ENCODE measurements at regions not wholly inside any gene's neighbourhood (a gene's known extent, or its start where the extent isn't known, plus 50 kb on each side); places are given as distances from the start of the nearest gene placed in this dataset.

- DNase-seq (ENCODE audit: low spot score), result no peak
These were observed 588.4 kb upstream of the LRRC4C start for GRCh38 chr11:42047637-42048555.

- no peak for DNase-seq (ENCODE audit: low spot score)
These were observed 589.7 kb upstream of the LRRC4C start for GRCh38 chr11:42049186-42049585.

GRCh38 chr11:42049650-42050049 lies 590.2 kb upstream of the LRRC4C start:
- DNase-seq (ENCODE audit: low spot score), result peak; percentile 23

GRCh38 chr11:42054351-42054900 lies 595.0 kb upstream of the LRRC4C start:
- DNase-seq (ENCODE audit: low spot score), result peak; percentile 9

- DNase-seq (ENCODE audit: low spot score), result no peak
These were observed 596.2 kb upstream of the LRRC4C start for GRCh38 chr11:42055606-42056005.

- DNase-seq (ENCODE audit: low spot score), result no peak
These were observed 599.3 kb upstream of the LRRC4C start for GRCh38 chr11:42058794-42059193.

- no peak for DNase-seq (ENCODE audit: low spot score)
These were observed 605.7 kb upstream of the LRRC4C start for GRCh38 chr11:42065199-42065598.

- peak; percentile 3 for DNase-seq (ENCODE audit: low spot score)
These were observed 606.7 kb upstream of the LRRC4C start for GRCh38 chr11:42066113-42066512.

GRCh38 chr11:42074306-42074705 lies 614.9 kb upstream of the LRRC4C start:
- DNase-seq (ENCODE audit: low spot score), result no peak

GRCh38 chr11:42075180-42075579 lies 615.7 kb upstream of the LRRC4C start:
- DNase-seq (ENCODE audit: low spot score), result no peak

GRCh38 chr11:42077794-42078193 lies 618.3 kb upstream of the LRRC4C start:
- no peak for DNase-seq (ENCODE audit: low spot score)

- DNase-seq (ENCODE audit: low spot score), result no peak
These were observed 626.3 kb upstream of the LRRC4C start for GRCh38 chr11:42085736-42086135.

GRCh38 chr11:42093541-42093940 lies 634.1 kb upstream of the LRRC4C start:
- DNase-seq (ENCODE audit: low spot score), result no peak

- no peak for DNase-seq (ENCODE audit: low spot score)
These were observed 638.6 kb upstream of the LRRC4C start for GRCh38 chr11:42098075-42098474.

- no peak for DNase-seq (ENCODE audit: low spot score)
These were observed 653.4 kb upstream of the LRRC4C start for GRCh38 chr11:42112866-42113265.

GRCh38 chr11:42114927-42115326 lies 655.5 kb upstream of the LRRC4C start:
- no peak for DNase-seq (ENCODE audit: low spot score)

- no peak for DNase-seq (ENCODE audit: low spot score)
These were observed 679.0 kb upstream of the LRRC4C start for GRCh38 chr11:42138454-42138853.

- no peak for DNase-seq (ENCODE audit: low spot score)
These were observed 685.9 kb upstream of the LRRC4C start for GRCh38 chr11:42145311-42145710.

GRCh38 chr11:42161886-42162285 lies 702.4 kb upstream of the LRRC4C start:
- peak; percentile 43 for DNase-seq (ENCODE audit: low spot score)

GRCh38 chr11:42169191-42169590 lies 709.7 kb upstream of the LRRC4C start:
- no peak for DNase-seq (ENCODE audit: low spot score)

GRCh38 chr11:42170601-42171000 lies 711.1 kb upstream of the LRRC4C start:
- peak; percentile 19 for DNase-seq (ENCODE audit: low spot score)

GRCh38 chr11:42171046-42171445 lies 711.6 kb upstream of the LRRC4C start:
- DNase-seq (ENCODE audit: low spot score), result no peak

GRCh38 chr11:42172441-42172840 lies 713.0 kb upstream of the LRRC4C start:
- no peak for DNase-seq (ENCODE audit: low spot score)

GRCh38 chr11:42175203-42175602 lies 715.8 kb upstream of the LRRC4C start:
- peak; percentile 66 for DNase-seq (ENCODE audit: low spot score)
